Fibroblast of skin of scalp (primary cell): ENCODE measurements at regions not wholly inside any gene's neighbourhood (a gene's known extent, or its start where the extent isn't known, plus 50 kb on each side); places are given as distances from the start of the nearest gene placed in this dataset.

Experiments
- DNase-seq: peaks from one replicate; pipeline ENCODE4 v3.0.0-alpha.2; 2013

DNA sequence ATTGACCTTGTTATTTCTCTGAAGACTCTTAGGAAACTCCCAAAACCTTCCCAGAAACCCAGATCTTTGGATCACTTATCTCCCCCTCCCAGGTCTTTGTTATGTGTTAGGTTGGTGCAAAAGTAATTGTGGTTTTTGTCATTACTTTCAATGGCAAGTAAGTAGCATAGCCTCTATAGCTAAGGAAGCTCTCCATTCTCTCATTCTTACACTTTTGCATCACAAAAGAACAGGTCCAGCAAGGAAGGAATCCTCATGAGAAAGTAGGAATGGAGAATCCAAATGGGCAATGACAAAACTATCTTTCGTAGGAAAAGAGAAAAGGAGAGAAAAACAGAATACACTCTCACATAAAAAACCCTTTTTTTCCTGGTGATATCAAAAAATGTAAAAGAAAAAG is 81.3 kb upstream of the ELAVL2 start:
- DNase-seq, result no peak

DNA sequence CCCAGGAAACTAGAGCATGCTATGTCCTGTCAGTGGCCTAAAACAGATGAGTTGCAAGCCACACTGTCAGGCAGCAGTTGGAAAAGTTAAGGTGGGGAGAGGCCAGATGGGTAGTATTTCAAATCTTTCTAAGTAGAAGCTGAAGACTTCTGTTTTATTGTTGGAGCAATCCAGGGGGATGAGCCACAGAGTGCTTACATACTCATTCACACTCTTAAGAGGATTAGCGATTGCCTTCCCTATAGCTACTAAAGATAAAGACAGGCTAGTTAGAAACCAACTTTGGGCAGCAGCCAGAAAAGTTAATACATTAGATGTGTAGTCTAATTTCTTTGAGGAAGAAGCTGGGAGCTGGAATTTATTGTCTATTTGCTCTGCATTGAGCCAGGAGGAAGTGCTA is 61.7 kb upstream of the ELAVL2 start:
- no peak for DNase-seq
